ENCODE measurements at regions not wholly inside any gene's neighbourhood (a gene's known extent, or its start where the extent isn't known, plus 50 kb on each side); places are given as distances from the start of the nearest gene placed in this dataset.

GRCh38 chr16:64846966-64847365, 274.9 kb downstream of the CDH11 start:
- TF ChIP-seq POLR2AphosphoS5 (IDR thresholded peaks at IDR 0.05), result no peak
- no peak for TF ChIP-seq CTCF (IDR thresholded peaks at IDR 0.05)
- no peak for TF ChIP-seq POLR2A (IDR thresholded peaks at IDR 0.05)

Measured in transverse colon (tissue), 4 donors.